ENCODE measurements at regions not wholly inside any gene's neighbourhood (a gene's known extent, or its start where the extent isn't known, plus 50 kb on each side); places are given as distances from the start of the nearest gene placed in this dataset.
"Not testable (repeated sequence)": the region's sequence is repeated elsewhere in the genome, so short reads cannot be mapped to it uniquely, and the experiment has no call there.

DNA sequence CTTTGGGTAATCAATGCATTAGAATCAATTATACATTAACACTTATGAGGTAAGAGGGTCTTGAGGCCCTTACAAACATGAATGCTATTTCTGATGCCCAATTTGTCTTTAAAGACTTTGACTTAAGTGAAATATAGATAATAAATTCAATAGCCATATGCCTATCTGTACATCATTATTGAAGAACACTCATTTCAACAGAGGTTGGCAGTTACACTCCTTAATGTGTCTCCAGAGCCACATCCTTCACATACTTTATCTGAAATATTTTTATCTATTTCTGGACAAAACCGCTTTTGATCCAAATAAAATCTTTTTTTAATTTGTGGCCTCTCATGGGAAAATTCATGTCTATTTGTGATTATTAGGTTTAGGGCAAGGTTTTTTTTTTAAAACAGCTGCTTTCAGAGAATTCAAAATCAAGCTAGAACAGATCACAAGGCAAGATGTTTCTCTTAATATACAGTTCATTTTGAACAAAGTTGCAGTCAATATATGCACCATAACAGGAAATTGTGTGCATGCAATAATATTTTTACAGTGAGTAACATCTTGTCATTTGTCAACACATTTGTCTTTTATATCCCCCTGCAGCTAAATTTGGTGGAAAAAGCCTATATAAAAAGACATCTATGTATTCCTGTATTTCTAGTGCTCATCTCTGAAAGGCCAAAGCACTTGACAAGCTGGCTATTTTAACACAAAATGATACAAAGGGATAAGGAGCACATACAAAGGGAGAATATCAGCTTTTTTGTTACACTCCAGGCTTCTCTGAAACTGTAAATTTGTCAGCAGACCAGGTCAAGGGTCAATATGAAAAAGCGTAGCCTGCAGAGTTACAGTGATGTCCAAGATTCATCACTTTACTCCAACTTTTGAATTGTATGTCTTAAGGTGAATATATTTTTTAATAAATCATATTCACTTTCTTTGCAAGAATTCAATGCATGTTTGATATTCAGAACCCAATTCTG lies 146.2 kb upstream of the DPH6 start:
- no peak overlapping the region for H3K9ac ChIP-seq (ENCODE audit: low read depth in 1 of 3, low read length in 3 of 3)
- no peaks in the 10 kb centered on the region for H3K9me3 ChIP-seq (ENCODE audit: control insufficient read depth in 3 of 3, low read length in 3 of 3)
- H3K4me3 ChIP-seq (ENCODE audit: low read length in 3 of 3) = no peak overlapping the region
- no peaks in the 10 kb centered on the region for H3K27me3 ChIP-seq (ENCODE audit: control insufficient read depth in 3 of 3, insufficient read depth in 3 of 3, low read length in 3 of 3)
- no peak overlapping the region for H3K27ac ChIP-seq (ENCODE audit: low read depth, low read length)
- H3K36me3 ChIP-seq (ENCODE audit: control insufficient read depth in 3 of 3, insufficient read depth in 3 of 3, low read length in 3 of 3) = no peaks in the 10 kb centered on the region
- peaks cover 13 to 28% (median 24%) of the 10 kb centered on the region in 3 donors for H3K4me1 ChIP-seq (ENCODE audit: control insufficient read depth in 3 of 3, insufficient read depth in 3 of 3, low read length in 3 of 3)

DNA sequence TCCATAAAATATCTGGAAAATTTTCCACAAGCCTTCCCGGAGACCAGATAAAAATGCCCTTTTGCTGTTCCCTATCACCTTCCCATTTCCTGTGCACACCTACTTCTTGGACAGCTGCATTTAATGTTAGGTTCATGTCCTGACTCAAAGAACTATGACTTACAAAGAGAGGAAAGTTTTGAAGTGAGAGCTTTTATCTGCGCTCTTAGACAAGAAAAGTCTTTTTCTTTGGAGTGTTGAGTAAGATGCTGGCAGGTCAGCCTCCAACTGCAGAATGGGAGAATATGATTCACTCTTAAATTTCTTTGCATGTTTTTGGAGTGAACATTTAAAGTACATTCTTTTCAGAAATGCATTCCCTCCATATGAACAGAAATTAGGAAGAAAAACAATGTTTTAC lies 147.3 kb upstream of the DPH6 start:
- Histone ChIP-seq H3K4me3 (ENCODE audit: low read length in 3 of 3) (no peak overlapping the region), H3K36me3 (ENCODE audit: control insufficient read depth in 3 of 3, insufficient read depth in 3 of 3, low read length in 3 of 3) (no peaks in the 10 kb centered on the region), H3K27ac (ENCODE audit: low read depth, low read length) (no peak overlapping the region), H3K4me1 (ENCODE audit: control insufficient read depth in 3 of 3, insufficient read depth in 3 of 3, low read length in 3 of 3) (peaks cover 13 to 29% (median 28%) of the 10 kb centered on the region in 3 donors), H3K27me3 (ENCODE audit: control insufficient read depth in 3 of 3, insufficient read depth in 3 of 3, low read length in 3 of 3) (no peaks in the 10 kb centered on the region), H3K9me3 (ENCODE audit: control insufficient read depth in 3 of 3, low read length in 3 of 3) (no peaks in the 10 kb centered on the region), H3K9ac (ENCODE audit: low read depth in 1 of 3, low read length in 3 of 3) (no peak overlapping the region)

DNA sequence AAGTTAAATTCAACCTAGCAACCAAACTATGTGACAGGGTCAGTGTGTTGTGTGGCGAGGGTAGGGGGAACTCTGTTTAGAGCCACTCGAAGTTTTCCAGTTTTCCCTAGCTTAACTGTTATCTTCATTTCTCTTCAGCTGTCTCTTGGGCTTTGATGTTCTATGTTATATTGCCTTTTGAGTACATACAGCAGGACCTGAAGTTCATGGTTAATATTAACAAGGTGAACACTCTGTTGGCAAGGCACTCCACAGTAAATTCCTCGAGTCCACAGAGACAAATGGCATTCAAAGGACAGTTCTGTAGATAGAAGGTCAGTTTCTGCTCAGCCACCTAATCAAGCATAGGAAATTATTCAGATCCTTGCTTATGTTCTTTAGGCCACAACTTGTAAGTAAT lies 147.9 kb upstream of the DPH6 start:
- Histone ChIP-seq H3K36me3 (ENCODE audit: control insufficient read depth in 3 of 3, insufficient read depth in 3 of 3, low read length in 3 of 3) (no peaks in the 10 kb centered on the region), H3K27ac (ENCODE audit: low read depth, low read length) (no peak overlapping the region), H3K9me3 (ENCODE audit: control insufficient read depth in 3 of 3, low read length in 3 of 3) (no peaks in the 10 kb centered on the region), H3K4me1 (ENCODE audit: control insufficient read depth in 3 of 3, insufficient read depth in 3 of 3, low read length in 3 of 3) (peaks cover 13 to 29% (median 28%) of the 10 kb centered on the region in 3 donors), H3K9ac (ENCODE audit: low read depth in 1 of 3, low read length in 3 of 3) (no peak overlapping the region), H3K27me3 (ENCODE audit: control insufficient read depth in 3 of 3, insufficient read depth in 3 of 3, low read length in 3 of 3) (no peaks in the 10 kb centered on the region), H3K4me3 (ENCODE audit: low read length in 3 of 3) (no peak overlapping the region)

DNA sequence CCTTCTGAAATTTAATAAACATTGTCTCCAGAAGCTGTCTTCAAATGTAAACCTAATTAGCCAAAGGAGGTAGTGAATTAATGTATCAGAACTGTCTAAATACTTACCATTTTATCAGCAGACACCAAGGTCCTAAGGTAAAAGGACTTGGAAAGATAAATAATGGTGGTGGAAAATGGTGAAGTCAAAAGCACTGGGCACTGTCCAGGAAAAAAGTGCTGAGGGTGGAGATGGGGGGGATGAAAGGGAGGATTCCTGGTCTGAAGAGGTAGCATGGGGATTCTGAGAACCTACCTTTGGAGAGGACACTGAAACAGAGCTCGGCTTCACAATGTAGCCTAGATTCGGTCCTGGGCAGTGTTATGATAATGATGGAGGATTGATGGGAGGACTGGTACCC lies 149.0 kb upstream of the DPH6 start:
- H3K4me1 ChIP-seq (ENCODE audit: control insufficient read depth in 3 of 3, insufficient read depth in 3 of 3, low read length in 3 of 3) = peaks cover 13 to 29% (median 28%) of the 10 kb centered on the region in 3 donors

DNA sequence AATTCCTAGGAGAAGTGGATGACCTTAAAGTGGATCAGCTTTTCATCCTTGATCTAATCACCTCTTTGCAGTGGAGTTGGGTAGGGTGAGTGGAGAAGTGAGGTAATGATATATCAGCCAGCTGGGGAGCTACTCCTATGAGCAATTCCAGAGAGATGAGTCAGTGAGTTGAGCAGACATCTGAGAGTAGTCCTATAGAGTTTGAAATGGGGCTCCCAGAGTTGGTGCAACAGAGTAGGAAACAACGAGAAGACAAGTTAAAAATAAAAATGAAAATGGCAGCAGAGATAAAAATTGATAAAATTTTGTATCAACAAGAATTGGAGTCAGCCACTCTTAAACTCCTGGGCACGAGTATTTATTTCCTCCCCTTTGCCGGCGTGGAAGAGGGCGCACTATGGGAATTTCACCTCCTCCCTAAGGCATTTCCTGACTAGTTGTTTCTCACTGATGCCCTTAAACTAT lies 150.8 kb upstream of the DPH6 start:
- Histone ChIP-seq H3K27me3 (ENCODE audit: control insufficient read depth in 3 of 3, insufficient read depth in 3 of 3, low read length in 3 of 3) (no peaks in the 10 kb centered on the region), H3K27ac (ENCODE audit: low read depth, low read length) (no peak overlapping the region), H3K4me3 (ENCODE audit: low read length in 3 of 3) (no peak overlapping the region), H3K36me3 (ENCODE audit: control insufficient read depth in 3 of 3, insufficient read depth in 3 of 3, low read length in 3 of 3) (no peaks in the 10 kb centered on the region), H3K9ac (ENCODE audit: low read depth in 1 of 3, low read length in 3 of 3) (no peak overlapping the region), H3K9me3 (ENCODE audit: control insufficient read depth in 3 of 3, low read length in 3 of 3) (no peaks in the 10 kb centered on the region), H3K4me1 (ENCODE audit: control insufficient read depth in 3 of 3, insufficient read depth in 3 of 3, low read length in 3 of 3) (peaks cover 4 to 19% (median 13%) of the 10 kb centered on the region in 3 donors)

More for the DNA sequence above, 149.0 kb upstream of the DPH6 start:
- Histone ChIP-seq H3K36me3 (ENCODE audit: control insufficient read depth in 3 of 3, insufficient read depth in 3 of 3, low read length in 3 of 3) (no peaks in the 10 kb centered on the region), H3K4me3 (ENCODE audit: low read length in 3 of 3) (no peak overlapping the region), H3K9ac (ENCODE audit: low read depth in 1 of 3, low read length in 3 of 3) (no peak overlapping the region), H3K27ac (ENCODE audit: low read depth, low read length) (no peak overlapping the region), H3K9me3 (ENCODE audit: control insufficient read depth in 3 of 3, low read length in 3 of 3) (no peaks in the 10 kb centered on the region), H3K27me3 (ENCODE audit: control insufficient read depth in 3 of 3, insufficient read depth in 3 of 3, low read length in 3 of 3) (no peaks in the 10 kb centered on the region)

DNA sequence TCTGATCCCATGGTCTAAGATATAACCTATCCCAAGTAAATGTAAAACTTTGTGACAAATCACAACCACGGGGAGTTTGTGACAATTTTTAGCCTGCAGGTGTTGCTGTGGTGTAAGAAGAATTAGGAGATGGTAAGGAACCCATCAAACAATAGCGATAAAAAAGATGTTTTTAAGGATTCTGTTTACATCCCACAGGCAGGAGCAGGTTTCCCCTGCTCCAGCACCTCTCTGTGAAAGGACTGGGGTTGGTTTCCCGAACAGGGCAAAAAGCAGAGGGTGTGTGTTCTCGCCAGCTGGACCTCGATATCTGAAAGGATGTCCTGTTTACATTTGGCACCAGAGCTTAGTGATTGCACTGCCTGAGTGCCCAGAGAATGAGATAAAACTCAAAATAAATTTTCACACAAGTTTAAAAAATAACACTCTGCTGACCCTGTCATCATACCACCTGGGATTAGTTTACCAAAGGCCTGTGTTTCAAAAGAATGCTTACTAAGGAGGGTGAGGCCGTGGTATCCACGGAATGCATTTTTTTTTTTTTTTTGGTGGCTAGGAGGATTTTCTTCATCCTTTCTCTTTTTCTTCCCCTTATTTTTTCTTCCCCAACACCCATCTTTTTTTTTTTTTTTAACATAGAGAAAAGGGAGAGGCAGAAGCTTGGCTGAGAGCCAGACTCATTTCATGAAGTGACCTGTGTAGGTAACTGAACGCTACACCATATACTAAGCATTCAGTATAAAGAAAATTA lies 151.8 kb upstream of the DPH6 start:
- Histone ChIP-seq H3K9me3 (ENCODE audit: control insufficient read depth in 3 of 3, low read length in 3 of 3) (no peaks in the 10 kb centered on the region), H3K36me3 (ENCODE audit: control insufficient read depth in 3 of 3, insufficient read depth in 3 of 3, low read length in 3 of 3) (no peaks in the 10 kb centered on the region), H3K27me3 (ENCODE audit: control insufficient read depth in 3 of 3, insufficient read depth in 3 of 3, low read length in 3 of 3) (no peaks in the 10 kb centered on the region), H3K4me1 (ENCODE audit: control insufficient read depth in 3 of 3, insufficient read depth in 3 of 3, low read length in 3 of 3) (peaks cover 0 to 11% (median 5%) of the 10 kb centered on the region in 3 donors), H3K9ac (ENCODE audit: low read depth in 1 of 3, low read length in 3 of 3) (no peak overlapping the region), H3K27ac (ENCODE audit: low read depth, low read length) (no peak overlapping the region), H3K4me3 (ENCODE audit: low read length in 3 of 3) (no peak overlapping the region)

DNA sequence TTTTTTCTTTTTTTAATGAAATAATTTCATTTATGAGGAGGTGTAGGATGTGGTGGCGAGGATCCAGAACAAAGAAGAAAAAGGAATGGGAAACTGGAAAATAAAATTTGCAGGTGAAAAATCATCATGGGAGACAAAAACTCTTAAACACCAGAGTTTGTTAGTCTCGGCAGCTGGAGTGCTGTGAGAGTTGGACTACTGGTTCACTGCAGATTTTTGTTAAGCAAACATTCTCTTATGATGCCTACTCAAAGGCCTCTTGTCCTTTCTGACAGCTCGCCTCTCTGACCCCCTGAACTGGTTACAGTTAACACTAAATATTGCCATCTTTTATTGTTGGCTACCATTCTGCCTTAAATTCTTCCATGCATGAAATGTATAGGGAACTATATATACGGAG lies 152.4 kb upstream of the DPH6 start:
- Histone ChIP-seq H3K4me1 (ENCODE audit: control insufficient read depth in 3 of 3, insufficient read depth in 3 of 3, low read length in 3 of 3) (peaks cover 0 to 9% (median 2%) of the 10 kb centered on the region in 3 donors), H3K27ac (ENCODE audit: low read depth, low read length) (no peak overlapping the region)

DNA sequence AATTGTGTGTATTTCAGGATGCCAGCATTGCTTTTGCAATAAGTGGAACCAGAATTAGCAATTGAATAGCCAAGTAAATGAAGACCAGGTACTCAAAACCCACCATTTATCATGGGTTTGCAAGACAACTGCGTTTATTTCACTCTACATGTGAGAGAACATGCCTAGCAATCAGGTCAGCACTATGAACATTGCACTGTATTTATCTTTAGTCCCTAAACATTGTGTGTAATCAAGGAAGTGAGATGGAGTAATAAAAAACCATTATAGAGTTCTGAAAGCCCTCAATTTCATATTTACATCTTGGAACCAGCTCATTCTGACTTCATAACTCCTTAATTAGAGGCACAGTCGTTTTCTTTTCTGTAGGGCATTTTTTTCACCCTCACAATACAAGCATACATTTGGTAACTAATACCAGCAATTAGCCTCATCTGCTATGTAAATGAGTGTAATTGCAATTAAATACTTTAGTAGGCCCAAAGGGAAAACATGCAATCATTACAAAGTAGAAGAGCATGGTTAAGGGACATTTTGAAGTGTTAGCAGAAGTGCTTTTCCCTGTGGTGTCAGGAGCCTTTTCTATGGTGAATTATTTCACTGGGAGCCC lies 153.1 kb upstream of the DPH6 start:
- Histone ChIP-seq H3K4me3 (ENCODE audit: low read length in 3 of 3) (no peak overlapping the region), H3K27ac (ENCODE audit: low read depth, low read length) (no peak overlapping the region), H3K9ac (ENCODE audit: low read depth in 1 of 3, low read length in 3 of 3) (no peak overlapping the region), H3K4me1 (ENCODE audit: control insufficient read depth in 3 of 3, insufficient read depth in 3 of 3, low read length in 3 of 3) (peaks cover 0 to 4% (median 2%) of the 10 kb centered on the region in 3 donors), H3K27me3 (ENCODE audit: control insufficient read depth in 3 of 3, insufficient read depth in 3 of 3, low read length in 3 of 3) (no peaks in the 10 kb centered on the region), H3K9me3 (ENCODE audit: control insufficient read depth in 3 of 3, low read length in 3 of 3) (no peaks in the 10 kb centered on the region), H3K36me3 (ENCODE audit: control insufficient read depth in 3 of 3, insufficient read depth in 3 of 3, low read length in 3 of 3) (no peaks in the 10 kb centered on the region)

More for the DNA sequence above, 152.4 kb upstream of the DPH6 start:
- no peaks in the 10 kb centered on the region for H3K36me3 ChIP-seq (ENCODE audit: control insufficient read depth in 3 of 3, insufficient read depth in 3 of 3, low read length in 3 of 3)
- H3K4me3 ChIP-seq (ENCODE audit: low read length in 3 of 3) = no peak overlapping the region
- no peaks in the 10 kb centered on the region for H3K9me3 ChIP-seq (ENCODE audit: control insufficient read depth in 3 of 3, low read length in 3 of 3)
- no peak overlapping the region for H3K9ac ChIP-seq (ENCODE audit: low read depth in 1 of 3, low read length in 3 of 3)
- no peaks in the 10 kb centered on the region for H3K27me3 ChIP-seq (ENCODE audit: control insufficient read depth in 3 of 3, insufficient read depth in 3 of 3, low read length in 3 of 3)

DNA sequence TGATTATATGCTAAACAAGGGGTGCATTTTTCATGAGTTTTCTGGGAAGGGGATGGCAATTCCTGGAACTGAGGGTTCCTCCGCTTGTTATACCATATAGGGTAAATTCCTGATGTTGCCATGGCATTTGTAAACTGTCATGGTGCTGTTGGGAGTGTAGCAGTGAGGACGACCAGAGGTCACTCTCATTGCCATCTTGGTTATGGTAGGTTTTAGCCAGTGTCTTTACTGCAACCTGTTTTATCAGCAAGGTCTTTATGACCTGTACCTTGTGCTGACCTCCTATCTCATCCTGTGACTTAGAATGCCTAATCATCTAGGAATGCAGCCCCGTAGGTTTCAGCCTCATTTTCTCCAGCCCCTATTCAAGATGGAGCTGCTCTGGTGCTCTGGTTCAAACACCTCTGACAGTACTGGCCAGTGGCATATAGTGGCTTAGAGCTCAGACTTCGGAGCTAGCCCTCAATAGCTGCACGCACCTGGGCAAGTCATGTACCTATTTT lies 154.2 kb upstream of the DPH6 start:
- H3K27ac ChIP-seq (ENCODE audit: low read depth, low read length); H3K9me3 ChIP-seq (ENCODE audit: control insufficient read depth in 3 of 3, low read length in 3 of 3); H3K27me3 ChIP-seq (ENCODE audit: control insufficient read depth in 3 of 3, insufficient read depth in 3 of 3, low read length in 3 of 3); H3K36me3 ChIP-seq (ENCODE audit: control insufficient read depth in 3 of 3, insufficient read depth in 3 of 3, low read length in 3 of 3); H3K9ac ChIP-seq (ENCODE audit: low read depth in 1 of 3, low read length in 3 of 3); H3K4me3 ChIP-seq (ENCODE audit: low read length in 3 of 3); H3K4me1 ChIP-seq (ENCODE audit: control insufficient read depth in 3 of 3, insufficient read depth in 3 of 3, low read length in 3 of 3): not testable (repeated sequence)

All from skeletal muscle tissue (tissue), 3 donors.